Endodermal cell (in vitro differentiated cells): ENCODE measurements at regions not wholly inside any gene's neighbourhood (a gene's known extent, or its start where the extent isn't known, plus 50 kb on each side); places are given as distances from the start of the nearest gene placed in this dataset.

Source experiments
- DNase-seq: peaks from one replicate; pipeline ENCODE4 v3.0.0-alpha.2; 2017
- H3K27ac ChIP-seq: 2 replicates; pipeline ENCODE4 v1.5.1; 2013; ENCODE audit warnings: mild to moderate bottlenecking, low read depth, low read length, moderate library complexity
- H3K27me3 ChIP-seq: 2 replicates; pipeline ENCODE4 v1.6.1; 2013; ENCODE audit warnings: mild to moderate bottlenecking, low read length, moderate library complexity; ENCODE audit not compliant: insufficient read depth, control insufficient read depth, poor library complexity, severe bottlenecking
- H3K36me3 ChIP-seq: 2 replicates; pipeline ENCODE4 v1.7.0; 2013; ENCODE audit warnings: mild to moderate bottlenecking, low read length, moderate library complexity; ENCODE audit not compliant: control insufficient read depth, insufficient read depth
- H3K4me1 ChIP-seq: one replicate; pipeline ENCODE4 v1.7.0; 2013; ENCODE audit warnings: low read length; ENCODE audit not compliant: control insufficient read depth, insufficient read depth
- H3K4me3 ChIP-seq: 2 replicates; pipeline ENCODE4 v1.5.1; 2013; ENCODE audit warnings: mild to moderate bottlenecking, low read length, moderate library complexity
- H3K9ac ChIP-seq: 2 replicates; pipeline ENCODE4 v1.6.1; 2013; ENCODE audit warnings: mild to moderate bottlenecking, low read length, moderate library complexity; ENCODE audit not compliant: poor library complexity, severe bottlenecking; ENCODE audit errors: extremely low read depth
- H3K9me3 ChIP-seq: 2 replicates; pipeline ENCODE4 v1.6.1; 2013; ENCODE audit warnings: mild to moderate bottlenecking, low read length, moderate library complexity; ENCODE audit not compliant: control insufficient read depth
- H3K27ac Mint-ChIP-seq: 2 replicates; pipeline ENCODE4 v1.8.0; 2020; ENCODE audit warnings: mixed read lengths
- H3K27me3 Mint-ChIP-seq: 2 replicates; pipeline ENCODE4 v1.8.0; 2021; ENCODE audit warnings: mild to moderate bottlenecking, mixed read lengths; ENCODE audit not compliant: insufficient read depth
- H3K36me3 Mint-ChIP-seq: 2 replicates; pipeline ENCODE4 v1.8.0; 2020; ENCODE audit warnings: low read depth, mixed read lengths
- H3K4me1 Mint-ChIP-seq: 2 replicates; pipeline ENCODE4 v1.8.0; 2020; ENCODE audit warnings: mixed read lengths
- H3K4me3 Mint-ChIP-seq: 2 replicates; pipeline ENCODE4 v1.8.0; 2020; ENCODE audit warnings: mild to moderate bottlenecking, moderate library complexity, mixed read lengths
- H3K9me3 Mint-ChIP-seq: 2 replicates; pipeline ENCODE4 v1.8.0; 2020; ENCODE audit warnings: mild to moderate bottlenecking, mixed read lengths
- CTCF ChIP-seq: fragments of 200-600 bp; sonication (generic); conservative IDR thresholded peaks from 2 replicates; pipeline ENCODE4 v1.5.0; 2021; ENCODE audit warnings: antibody characterized with exemption, mild to moderate bottlenecking
- WGBS, 2 experiments: methylation state at CpG; one replicate each; pipeline versions ENCODE4 v1.1.5 to v1.1.7; 2013; ENCODE audit warnings: missing lambda C conversion rate in 2 of 2, mixed read lengths in 1 of 2; ENCODE audit not compliant: insufficient coverage in 1 of 2, insufficient read length in 1 of 2; 5-methylcytosine and 5-hydroxymethylcytosine counted together

DNA sequence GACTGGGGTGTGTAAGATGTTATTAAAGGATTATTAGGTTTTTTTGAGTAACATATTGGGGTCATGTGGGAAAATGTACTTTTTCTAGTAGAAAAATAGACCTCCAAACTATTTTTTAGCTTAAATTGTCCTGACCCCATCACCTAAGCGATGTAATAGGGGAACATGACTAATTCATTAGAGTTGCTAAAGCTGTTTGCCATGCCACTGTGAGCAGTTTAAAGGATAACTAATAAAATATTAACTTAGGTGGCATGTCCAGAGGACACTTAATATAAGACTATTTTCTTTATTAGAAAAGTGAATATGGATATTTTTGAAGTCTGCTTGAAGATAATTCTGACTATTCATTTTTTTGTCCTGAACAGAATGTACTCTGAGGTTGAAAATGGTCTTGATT, 545.9 kb upstream of the BTBD3 start:
- Mint-ChIP-seq H3K27me3 (peaks cover under 1% of the 10 kb centered on the region), H3K27ac (no peak overlapping the region), H3K4me3 (no peak overlapping the region), H3K4me1 (peaks cover 20% of the 10 kb centered on the region), H3K9me3 (no peaks in the 10 kb centered on the region), H3K36me3 (no peaks in the 10 kb centered on the region)
- DNase-seq = no peak
- Histone ChIP-seq H3K9me3 (no peaks in the 10 kb centered on the region), H3K4me1 (no peaks in the 10 kb centered on the region), H3K27me3 (no peaks in the 10 kb centered on the region), H3K27ac (no peak overlapping the region), H3K9ac (no peak overlapping the region), H3K36me3 (no peaks in the 10 kb centered on the region), H3K4me3 (no peak overlapping the region)
- 100% methylated on average over 1 of the region's 1 CpG for WGBS, 2 experiments
- TF ChIP-seq CTCF = no peak

- Histone ChIP-seq H3K9me3 (no peaks in the 10 kb centered on the region), H3K27ac (peak overlapping the region; percentile 16), H3K4me3 (no peak overlapping the region), H3K9ac (no peak overlapping the region), H3K4me1 (no peaks in the 10 kb centered on the region), H3K36me3 (no peaks in the 10 kb centered on the region), H3K27me3 (no peaks in the 10 kb centered on the region)
- Mint-ChIP-seq H3K9me3 (no peaks in the 10 kb centered on the region), H3K27me3 (peaks cover 7% of the 10 kb centered on the region), H3K4me1 (peaks cover 21% of the 10 kb centered on the region), H3K4me3 (no peak overlapping the region), H3K36me3 (no peaks in the 10 kb centered on the region), H3K27ac (no peak overlapping the region)
- WGBS, 2 experiments = 76 to 86% methylated on average over 5 of the region's 5 CpGs
- no peak for DNase-seq
- TF ChIP-seq CTCF = no peak
These were observed 544.6 kb upstream of the BTBD3 start for GRCh38 chr20:11372876-11373790.

DNA sequence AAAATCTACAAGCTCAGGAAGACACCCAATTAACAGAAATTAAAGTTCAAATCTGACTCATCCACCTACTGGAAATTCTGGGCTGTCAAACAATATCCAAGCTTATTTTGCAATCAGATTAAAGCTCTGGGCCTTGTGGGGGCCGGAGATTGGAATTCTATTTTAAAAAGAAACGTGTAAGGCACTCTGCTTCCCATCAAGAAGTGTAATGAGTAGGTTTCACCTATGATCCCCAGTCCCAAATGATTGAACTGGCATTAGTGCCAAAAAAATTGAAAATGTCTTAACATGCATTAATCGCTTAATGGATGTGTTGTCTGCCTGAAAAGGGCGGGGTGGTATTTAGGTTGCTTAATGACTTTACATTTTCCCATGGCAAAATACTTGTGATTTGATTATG, 542.4 kb upstream of the BTBD3 start:
- peaks cover 38% of the 10 kb centered on the region for H3K4me1 Mint-ChIP-seq
- Histone ChIP-seq H3K36me3 (no peaks in the 10 kb centered on the region), H3K27me3 (no peaks in the 10 kb centered on the region), H3K4me3 (no peak overlapping the region), H3K9ac (no peak overlapping the region), H3K9me3 (no peaks in the 10 kb centered on the region), H3K4me1 (peaks cover 5% of the 10 kb centered on the region), H3K27ac (no peak overlapping the region)
- TF ChIP-seq CTCF = no peak
- H3K36me3 Mint-ChIP-seq = no peaks in the 10 kb centered on the region
- H3K27ac Mint-ChIP-seq = no peak overlapping the region
- 94 to 100% methylated on average over 2 to 4 of the region's 4 CpGs for WGBS, 2 experiments
- peaks cover 7% of the 10 kb centered on the region for H3K27me3 Mint-ChIP-seq
- H3K9me3 Mint-ChIP-seq = no peaks in the 10 kb centered on the region
- no peak for DNase-seq
- no peak overlapping the region for H3K4me3 Mint-ChIP-seq
